ENCODE measurements at regions not wholly inside any gene's neighbourhood (a gene's known extent, or its start where the extent isn't known, plus 50 kb on each side); places are given as distances from the start of the nearest gene placed in this dataset.

GRCh38 chr2:238966072-238966937 is 118.4 kb downstream of the TWIST2 start:
- Histone ChIP-seq H3K36me3 (ENCODE audit: insufficient read depth) (no peaks in the 10 kb centered on the region), H3K9ac (no peak overlapping the region), H2AFZ (ENCODE audit: low read depth) (no peak overlapping the region), H3K27me3 (ENCODE audit: insufficient read depth, low read depth) (peaks cover 7% of the 10 kb centered on the region; the same call in 1 of the 2 replicates), H3K4me2 (no peak overlapping the region), H4K20me1 (ENCODE audit: insufficient read depth) (no peaks in the 10 kb centered on the region), H3K79me2 (ENCODE audit: insufficient read depth, low read depth) (no peaks in the 10 kb centered on the region), H3K4me1 (ENCODE audit: low read depth, poor library complexity, severe bottlenecking) (no peaks in the 10 kb centered on the region), H3K4me3 (IDR thresholded peaks at IDR 0.05; ENCODE audit: insufficient read depth, low read depth, low read length) (no peak overlapping the region), H3K27ac (no peak overlapping the region)
- no peak for TF ChIP-seq CTCF (conservative IDR thresholded peaks at IDR 0.05; ENCODE audit: low read depth, low read length)

GRCh38 chr2:238967031-238967977 is 119.4 kb downstream of the TWIST2 start:
- Histone ChIP-seq H3K4me3 (IDR thresholded peaks at IDR 0.05; ENCODE audit: insufficient read depth, low read depth, low read length) (no peak overlapping the region), H2AFZ (ENCODE audit: low read depth) (no peak overlapping the region), H4K20me1 (ENCODE audit: insufficient read depth) (no peaks in the 10 kb centered on the region), H3K79me2 (ENCODE audit: insufficient read depth, low read depth) (no peaks in the 10 kb centered on the region), H3K27me3 (ENCODE audit: insufficient read depth, low read depth) (peaks cover 7% of the 10 kb centered on the region; the same call in 1 of the 2 replicates), H3K4me2 (no peak overlapping the region), H3K36me3 (ENCODE audit: insufficient read depth) (no peaks in the 10 kb centered on the region), H3K27ac (no peak overlapping the region), H3K9ac (no peak overlapping the region), H3K4me1 (ENCODE audit: low read depth, poor library complexity, severe bottlenecking) (no peaks in the 10 kb centered on the region)
- TF ChIP-seq CTCF (conservative IDR thresholded peaks at IDR 0.05; ENCODE audit: low read depth, low read length), result no peak

GRCh38 chr2:238967978-238968360 is 120.1 kb downstream of the TWIST2 start:
- no peak overlapping the region for H3K27ac ChIP-seq
- H3K4me3 ChIP-seq (IDR thresholded peaks at IDR 0.05; ENCODE audit: insufficient read depth, low read depth, low read length), result no peak overlapping the region
- peaks cover 7% of the 10 kb centered on the region; the same call in 1 of the 2 replicates for H3K27me3 ChIP-seq (ENCODE audit: insufficient read depth, low read depth)
- H3K9ac ChIP-seq, result no peak overlapping the region
- no peaks in the 10 kb centered on the region for H4K20me1 ChIP-seq (ENCODE audit: insufficient read depth)
- no peak overlapping the region for H2AFZ ChIP-seq (ENCODE audit: low read depth)
- H3K4me2 ChIP-seq, result no peak overlapping the region
- no peaks in the 10 kb centered on the region for H3K79me2 ChIP-seq (ENCODE audit: insufficient read depth, low read depth)
- no peak for TF ChIP-seq CTCF (conservative IDR thresholded peaks at IDR 0.05; ENCODE audit: low read depth, low read length)
- no peaks in the 10 kb centered on the region for H3K36me3 ChIP-seq (ENCODE audit: insufficient read depth)
- no peaks in the 10 kb centered on the region for H3K4me1 ChIP-seq (ENCODE audit: low read depth, poor library complexity, severe bottlenecking)

- no peak overlapping the region for H3K4me3 ChIP-seq (IDR thresholded peaks at IDR 0.05; ENCODE audit: insufficient read depth, low read depth, low read length)
- no peak overlapping the region for H3K4me2 ChIP-seq
- TF ChIP-seq CTCF (conservative IDR thresholded peaks at IDR 0.05; ENCODE audit: low read depth, low read length), result no peak
- no peak overlapping the region for H3K9ac ChIP-seq
- no peak overlapping the region for H3K27ac ChIP-seq
- H2AFZ ChIP-seq (ENCODE audit: low read depth), result no peak overlapping the region
- no peaks in the 10 kb centered on the region for H3K79me2 ChIP-seq (ENCODE audit: insufficient read depth, low read depth)
- no peaks in the 10 kb centered on the region for H3K36me3 ChIP-seq (ENCODE audit: insufficient read depth)
- no peaks in the 10 kb centered on the region for H4K20me1 ChIP-seq (ENCODE audit: insufficient read depth)
- peaks cover 7% of the 10 kb centered on the region; the same call in 1 of the 2 replicates for H3K27me3 ChIP-seq (ENCODE audit: insufficient read depth, low read depth)
- H3K4me1 ChIP-seq (ENCODE audit: low read depth, poor library complexity, severe bottlenecking), result no peaks in the 10 kb centered on the region
Measured at GRCh38 chr2:238968616-238969384, 120.9 kb downstream of the TWIST2 start.
